Colonic mucosa (tissue), 4 donors: ENCODE measurements at regions not wholly inside any gene's neighbourhood (a gene's known extent, or its start where the extent isn't known, plus 50 kb on each side); places are given as distances from the start of the nearest gene placed in this dataset.

Experiments used
- DNase-seq: peaks from one replicate; pipeline ENCODE4 v3.0.0-alpha.2; 2020
- H3K27ac ChIP-seq: fragments of 200-600 bp; one replicate; pipeline ENCODE4 v1.8.0; 2021
- H3K27me3 ChIP-seq: fragments of 200-600 bp; one replicate; pipeline ENCODE4 v1.8.0; 2021
- H3K36me3 ChIP-seq: fragments of 200-600 bp; one replicate; pipeline ENCODE4 v1.8.0; 2021
- H3K4me1 ChIP-seq: fragments of 200-600 bp; one replicate; pipeline ENCODE4 v1.8.0; 2021; ENCODE audit warnings: mild to moderate bottlenecking
- H3K4me3 ChIP-seq: fragments of 200-600 bp; one replicate; pipeline ENCODE4 v1.8.0; 2021
- H3K9ac ChIP-seq, 2 donors: one replicate each; pipeline ENCODE4 v1.7.0; 2013; ENCODE audit warnings: control low read depth in 2 of 2, low read depth in 2 of 2, low read length in 2 of 2
- H3K9me3 ChIP-seq: fragments of 200-600 bp; one replicate; pipeline ENCODE4 v1.8.0; 2021
- CTCF ChIP-seq: fragments of 200-600 bp; IDR thresholded peaks from one replicate; pipeline ENCODE4 v1.8.0; 2022; ENCODE audit warnings: antibody characterized with exemption, mild to moderate bottlenecking
- intact Hi-C: fragments of 100-400 bp; cut with DNase I; formaldehyde crosslinking; loops from one replicate; pipeline ENCODE4 v1.14.1; 2022
- donor health status: healthy.
- donor health status: DM: no; HTN: no; CAD: no.
- donor health status: DM: no; HTN: no; CAD: no.

GRCh38 chr4:62670514-62670913, 1470.4 kb downstream of the ADGRL3 start:
- H3K27ac ChIP-seq = no peak overlapping the region
- no peaks in the 10 kb centered on the region for H3K4me1 ChIP-seq
- no peak for TF ChIP-seq CTCF
- no peak overlapping the region for H3K9ac ChIP-seq
- H3K4me3 ChIP-seq = no peak overlapping the region
- no peaks in the 10 kb centered on the region for H3K9me3 ChIP-seq
- no peak for DNase-seq
- intact Hi-C loops = no loop called here
- no peaks in the 10 kb centered on the region for H3K36me3 ChIP-seq
- H3K27me3 ChIP-seq = no peaks in the 10 kb centered on the region

GRCh38 chr4:62661821-62662220, 1461.7 kb downstream of the ADGRL3 start:
- H3K4me3 ChIP-seq = no peak overlapping the region
- intact Hi-C loops = no loop called here
- no peak overlapping the region for H3K27ac ChIP-seq
- no peaks in the 10 kb centered on the region for H3K4me1 ChIP-seq
- H3K9me3 ChIP-seq = no peaks in the 10 kb centered on the region
- H3K9ac ChIP-seq = no peak overlapping the region
- DNase-seq = no peak
- H3K27me3 ChIP-seq = no peaks in the 10 kb centered on the region
- no peaks in the 10 kb centered on the region for H3K36me3 ChIP-seq
- no peak for TF ChIP-seq CTCF

- Histone ChIP-seq H3K4me3 (no peak overlapping the region), H3K9ac (no peak overlapping the region), H3K4me1 (no peaks in the 10 kb centered on the region), H3K27me3 (no peaks in the 10 kb centered on the region), H3K9me3 (no peaks in the 10 kb centered on the region), H3K36me3 (no peaks in the 10 kb centered on the region), H3K27ac (no peak overlapping the region)
- DNase-seq = no peak
- intact Hi-C loops = no loop called here
- no peak for TF ChIP-seq CTCF
Observed at GRCh38 chr4:62656006-62656405, 1455.9 kb downstream of the ADGRL3 start.

GRCh38 chr4:62644372-62644771, 1444.2 kb downstream of the ADGRL3 start:
- Histone ChIP-seq H3K9ac (no peak overlapping the region), H3K4me3 (no peak overlapping the region), H3K9me3 (no peaks in the 10 kb centered on the region), H3K36me3 (no peaks in the 10 kb centered on the region), H3K27ac (no peak overlapping the region), H3K4me1 (no peaks in the 10 kb centered on the region), H3K27me3 (no peaks in the 10 kb centered on the region)
- no peak for TF ChIP-seq CTCF
- intact Hi-C loops = no loop called here
- no peak for DNase-seq

GRCh38 chr4:62640296-62640695, 1440.2 kb downstream of the ADGRL3 start:
- H3K27me3 ChIP-seq = no peaks in the 10 kb centered on the region
- intact Hi-C loops = no loop called here

More at GRCh38 chr4:62640296-62640695, 1440.2 kb downstream of the ADGRL3 start:
- DNase-seq = no peak
- Histone ChIP-seq H3K4me1 (no peaks in the 10 kb centered on the region), H3K4me3 (no peak overlapping the region), H3K9ac (no peak overlapping the region), H3K36me3 (no peaks in the 10 kb centered on the region), H3K27ac (no peak overlapping the region), H3K9me3 (no peaks in the 10 kb centered on the region)
- TF ChIP-seq CTCF = no peak
